GM23248 (cell line): ENCODE measurements at regions not wholly inside any gene's neighbourhood (a gene's known extent, or its start where the extent isn't known, plus 50 kb on each side); places are given as distances from the start of the nearest gene placed in this dataset. TPM values are rescaled to one million over a fixed set of nuclear protein-coding genes. Genes with fewer than 3 reads are reported as not detected.

Source experiments
- DNase-seq: peaks from one replicate; pipeline ENCODE4 v3.0.0-alpha.2; 2015
- H2AFZ ChIP-seq: fragments of 200-600 bp; sonication (generic); 2 replicates; pipeline ENCODE4 v1.6.1; 2016; ENCODE audit warnings: antibody characterized with exemption
- H3F3A ChIP-seq: fragments of 200-600 bp; sonication (generic); 2 replicates; pipeline ENCODE4 v1.6.1; 2016; ENCODE audit warnings: mild to moderate bottlenecking, antibody characterized with exemption, mixed run types; ENCODE audit not compliant: insufficient read depth
- H3K27ac ChIP-seq: fragments of 200-600 bp; sonication (generic); 2 replicates; pipeline ENCODE4 v1.5.1; 2016; ENCODE audit warnings: mild to moderate bottlenecking
- H3K27me3 ChIP-seq: fragments of 200-600 bp; sonication (generic); replicated peaks from 2 replicates; pipeline ENCODE4 v1.6.1; 2016; ENCODE audit warnings: mild to moderate bottlenecking; ENCODE audit not compliant: insufficient read depth
- H3K36me3 ChIP-seq: fragments of 200-600 bp; sonication (generic); 2 replicates; pipeline ENCODE4 v1.6.1; 2016; ENCODE audit warnings: low read depth, mild to moderate bottlenecking
- H3K4me1 ChIP-seq: fragments of 200-600 bp; sonication (generic); 2 replicates; pipeline ENCODE4 v1.6.1; 2016; ENCODE audit warnings: mild to moderate bottlenecking; ENCODE audit not compliant: insufficient read depth
- H3K4me2 ChIP-seq: fragments of 200-600 bp; sonication (generic); one replicate; pipeline ENCODE4 v1.6.1; 2016; ENCODE audit warnings: mild to moderate bottlenecking; ENCODE audit not compliant: unreplicated experiment
- H3K4me3 ChIP-seq: fragments of 200-600 bp; sonication (generic); 2 replicates; pipeline ENCODE4 v1.5.1; 2016; ENCODE audit warnings: mild to moderate bottlenecking
- H3K79me2 ChIP-seq: fragments of 200-600 bp; sonication (generic); 2 replicates; pipeline ENCODE4 v1.6.1; 2016; ENCODE audit warnings: mild to moderate bottlenecking; ENCODE audit not compliant: insufficient read depth
- H3K9ac ChIP-seq: fragments of 200-600 bp; sonication (generic); 2 replicates; pipeline ENCODE4 v1.6.1; 2016; ENCODE audit warnings: mild to moderate bottlenecking
- H3K9me2 ChIP-seq: fragments of 200-600 bp; sonication (generic); 2 replicates; pipeline ENCODE4 v1.6.1; 2016; ENCODE audit warnings: mixed run types, mild to moderate bottlenecking, moderate library complexity; ENCODE audit not compliant: insufficient read depth
- H3K9me3 ChIP-seq: fragments of 200-600 bp; sonication (generic); one replicate; pipeline ENCODE4 v1.6.1; 2017; ENCODE audit warnings: low read depth
- H4K20me1 ChIP-seq: fragments of 200-600 bp; sonication (generic); 2 replicates; pipeline ENCODE4 v1.6.0; 2016; ENCODE audit not compliant: insufficient read depth
- EZH2 ChIP-seq: fragments of 200-600 bp; sonication (generic); IDR thresholded peaks from 2 replicates; pipeline ENCODE4 v1.6.1; 2018; ENCODE audit warnings: antibody characterized with exemption, mild to moderate bottlenecking; ENCODE audit not compliant: insufficient read depth, poor library complexity, severe bottlenecking
- EZH2phosphoT487 ChIP-seq: fragments of 200-600 bp; sonication (generic); IDR thresholded peaks from 2 replicates; pipeline ENCODE4 v1.6.1; 2018; ENCODE audit warnings: antibody characterized with exemption, moderate library complexity, mild to moderate bottlenecking, low read depth; ENCODE audit not compliant: insufficient read depth
- WGBS, 2 experiments: methylation state at CpG; one replicate each; pipeline ENCODE4 v1.1.6; 2015 to 2017; ENCODE audit warnings: low lambda C conversion rate in 2 of 2, low coverage in 1 of 2; ENCODE audit errors: missing lambda C conversion rate in 2 of 2; 5-methylcytosine and 5-hydroxymethylcytosine counted together
- in situ Hi-C: fragments of 300-500 bp; cut with MboI; formaldehyde crosslinking; loops from 2 replicates; pipeline ENCODE4 v1.15.0; 2020
- small RNA-seq: library from RNA; depleted of rRNA; stranded (forward); fragments of <200 nt; gene quantifications from one replicate; pipeline ENCODE3, GENCODE V24; 2014; ENCODE audit warnings: low read depth, low replicate concordance

- Histone ChIP-seq H3K79me2 (no peaks in the 10 kb centered on the region), H3K36me3 (no peaks in the 10 kb centered on the region), H3K4me3 (no peak overlapping the region), H3K9me2 (no peaks in the 10 kb centered on the region), H3K4me2 (no peak overlapping the region), H3K27ac (no peak overlapping the region), H3F3A (no peaks in the 10 kb centered on the region), H4K20me1 (no peaks in the 10 kb centered on the region), H3K27me3 (no peaks in the 10 kb centered on the region), H3K9ac (no peak overlapping the region), H3K9me3 (no peaks in the 10 kb centered on the region), H3K4me1 (no peaks in the 10 kb centered on the region), H2AFZ (no peak overlapping the region)
- no peak for DNase-seq
- 44 to 53% methylated on average over 4 of the region's 4 CpGs for whole genome bisulfite sequencing, 2 experiments
- in situ Hi-C loops, result no loop called here
- TF ChIP-seq EZH2phosphoT487, result no peak
- TF ChIP-seq EZH2, result no peak
Measured at GRCh38 chr14:63096186-63096585, 50.9 kb upstream of the KCNH5 start.

Small RNA genes lying in the stretch of these regions (small RNA-seq; reads per million reads assigned to genes)
- gene PARP1P2, result not detected
